ENCODE measurements at regions not wholly inside any gene's neighbourhood (a gene's known extent, or its start where the extent isn't known, plus 50 kb on each side); places are given as distances from the start of the nearest gene placed in this dataset.

GRCh38 chr4:141922236-141922635 is 285.9 kb downstream of the IL15 start:
- no peak for DNase-seq

GRCh38 chr4:141926406-141926805 is 290.0 kb downstream of the IL15 start:
- DNase-seq: no peak

- DNase-seq: no peak
Measured at GRCh38 chr4:141932490-141932889, 296.1 kb downstream of the IL15 start.

GRCh38 chr4:141933978-141934377 is 297.6 kb downstream of the IL15 start:
- DNase-seq: no peak

- DNase-seq: no peak
Measured at GRCh38 chr4:141955696-141956095, 319.3 kb downstream of the IL15 start.

- no peak for DNase-seq
Measured at GRCh38 chr4:141957416-141957815, 321.0 kb downstream of the IL15 start.

GRCh38 chr4:141962486-141962885 is 326.1 kb downstream of the IL15 start:
- DNase-seq: no peak

GRCh38 chr4:141971869-141972268 is 335.5 kb downstream of the IL15 start:
- DNase-seq: peak; percentile 7

- DNase-seq: no peak
Measured at GRCh38 chr4:141972950-141973349, 336.6 kb downstream of the IL15 start.
